NT2/D1 (cell line): ENCODE measurements at regions not wholly inside any gene's neighbourhood (a gene's known extent, or its start where the extent isn't known, plus 50 kb on each side); places are given as distances from the start of the nearest gene placed in this dataset.

Source experiments
- SUZ12 ChIP-seq: IDR thresholded peaks from 2 replicates; pipeline ENCODE4 v1.6.1; 2011; ENCODE audit not compliant: insufficient read length, insufficient read depth; ENCODE audit errors: extremely low read depth
- YY1 ChIP-seq: IDR thresholded peaks from 2 replicates; pipeline ENCODE4 v1.6.1; 2011; ENCODE audit not compliant: insufficient read length, insufficient read depth
- ZNF274 ChIP-seq: IDR thresholded peaks from 2 replicates; pipeline ENCODE4 v1.6.1; 2011; ENCODE audit warnings: mild to moderate bottlenecking, low read depth, low read length

DNA sequence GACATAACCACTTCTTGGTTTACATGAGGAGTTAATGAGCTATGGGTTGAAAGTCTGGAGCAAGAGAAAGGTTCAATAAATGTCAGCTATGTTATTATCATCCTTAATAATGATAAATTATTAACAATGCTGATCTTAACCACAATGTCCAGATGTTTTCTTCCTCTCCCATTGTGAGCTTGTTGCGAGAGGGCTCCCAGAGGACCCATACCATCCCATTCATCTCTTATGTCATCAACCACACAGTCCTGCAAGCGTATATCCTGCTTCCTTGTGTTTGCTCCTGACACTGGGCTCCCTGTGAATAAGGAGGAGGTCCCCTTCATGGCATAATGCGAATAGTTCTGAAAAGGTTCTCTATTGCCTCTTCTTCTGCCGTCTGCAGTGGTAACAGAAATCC, 266.8 kb downstream of the TLE3 start:
- no peak for TF ChIP-seq YY1
- no peak for TF ChIP-seq ZNF274
- TF ChIP-seq SUZ12, result no peak
